A673 (cell line): ENCODE measurements at regions not wholly inside any gene's neighbourhood (a gene's known extent, or its start where the extent isn't known, plus 50 kb on each side); places are given as distances from the start of the nearest gene placed in this dataset.

Source experiments
- EZH2 ChIP-seq: fragments of 200-600 bp; sonication (generic); IDR thresholded peaks from 2 replicates; pipeline ENCODE4 v1.6.1; 2017; ENCODE audit warnings: borderline replicate concordance, low read depth, mild to moderate bottlenecking, mixed read lengths, antibody characterized with exemption, low read length; ENCODE audit not compliant: poor library complexity, severe bottlenecking
- TF ChIP-seq, protein P1 (sequence below): fragments of 300-800, 200-600 bp; sonication (generic); conservative IDR thresholded peaks from 2 replicates; pipeline ENCODE4 v1.5.1; 2017; ENCODE audit warnings: low read depth, mild to moderate bottlenecking, antibody characterized with exemption, low read length, moderate library complexity, mixed read lengths

DNA sequence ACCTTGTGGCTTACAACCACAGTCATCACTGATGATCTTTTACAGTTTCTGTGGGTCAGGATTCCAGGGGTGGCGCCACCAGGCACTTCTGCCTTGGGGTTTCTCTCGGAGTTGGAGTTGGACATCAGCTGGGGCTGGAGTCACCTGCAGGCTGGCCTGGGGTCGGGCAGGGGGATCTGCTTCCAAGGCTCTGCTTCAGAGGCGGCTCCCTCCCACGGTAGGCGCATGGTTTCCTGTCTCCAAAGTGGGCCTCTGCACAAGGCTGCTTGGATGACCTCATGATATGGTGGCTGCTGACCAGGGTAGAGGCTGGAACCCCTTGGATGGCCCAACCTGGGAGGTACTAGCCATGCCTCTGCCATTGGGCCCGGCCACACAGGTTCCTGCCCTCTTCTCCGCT, 170.6 kb upstream of the CIBAR2 start:
- TF ChIP-seq, protein P1, sequence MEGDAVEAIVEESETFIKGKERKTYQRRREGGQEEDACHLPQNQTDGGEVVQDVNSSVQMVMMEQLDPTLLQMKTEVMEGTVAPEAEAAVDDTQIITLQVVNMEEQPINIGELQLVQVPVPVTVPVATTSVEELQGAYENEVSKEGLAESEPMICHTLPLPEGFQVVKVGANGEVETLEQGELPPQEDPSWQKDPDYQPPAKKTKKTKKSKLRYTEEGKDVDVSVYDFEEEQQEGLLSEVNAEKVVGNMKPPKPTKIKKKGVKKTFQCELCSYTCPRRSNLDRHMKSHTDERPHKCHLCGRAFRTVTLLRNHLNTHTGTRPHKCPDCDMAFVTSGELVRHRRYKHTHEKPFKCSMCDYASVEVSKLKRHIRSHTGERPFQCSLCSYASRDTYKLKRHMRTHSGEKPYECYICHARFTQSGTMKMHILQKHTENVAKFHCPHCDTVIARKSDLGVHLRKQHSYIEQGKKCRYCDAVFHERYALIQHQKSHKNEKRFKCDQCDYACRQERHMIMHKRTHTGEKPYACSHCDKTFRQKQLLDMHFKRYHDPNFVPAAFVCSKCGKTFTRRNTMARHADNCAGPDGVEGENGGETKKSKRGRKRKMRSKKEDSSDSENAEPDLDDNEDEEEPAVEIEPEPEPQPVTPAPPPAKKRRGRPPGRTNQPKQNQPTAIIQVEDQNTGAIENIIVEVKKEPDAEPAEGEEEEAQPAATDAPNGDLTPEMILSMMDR, result no peak
- TF ChIP-seq EZH2, result no peak
